Type B pancreatic cell (in vitro differentiated cells): ENCODE measurements at regions not wholly inside any gene's neighbourhood (a gene's known extent, or its start where the extent isn't known, plus 50 kb on each side); places are given as distances from the start of the nearest gene placed in this dataset.
"Not testable (repeated sequence)": the region's sequence is repeated elsewhere in the genome, so short reads cannot be mapped to it uniquely, and the experiment has no call there.

ENCODE experiments used
- DNase-seq: peaks from one replicate; pipeline ENCODE4 v3.0.0; 2021; ENCODE audit warnings: mixed read lengths; ENCODE audit not compliant: unreplicated experiment; ENCODE audit errors: extremely low spot score
- H3K27ac Mint-ChIP-seq: 2 replicates; pipeline ENCODE4 v1.8.0; 2021; ENCODE audit warnings: mild to moderate bottlenecking, mixed read lengths
- H3K27me3 Mint-ChIP-seq: 2 replicates; pipeline ENCODE4 v1.8.0; 2021; ENCODE audit warnings: mixed read lengths
- H3K36me3 Mint-ChIP-seq: 2 replicates; pipeline ENCODE4 v1.8.0; 2021; ENCODE audit warnings: mixed read lengths
- H3K4me1 Mint-ChIP-seq: one replicate; pipeline ENCODE4 v1.8.0; 2021; ENCODE audit warnings: mixed read lengths; ENCODE audit not compliant: unreplicated experiment
- H3K4me3 Mint-ChIP-seq: 2 replicates; pipeline ENCODE4 v1.8.0; 2021; ENCODE audit warnings: mild to moderate bottlenecking, mixed read lengths
- H3K9me3 Mint-ChIP-seq: 2 replicates; pipeline ENCODE4 v1.8.0; 2021; ENCODE audit warnings: mixed read lengths
- CTCF ChIP-seq: fragments of 200-600 bp; sonication (generic); conservative IDR thresholded peaks from 2 replicates; pipeline ENCODE4 v1.5.0; 2021; ENCODE audit warnings: antibody characterized with exemption, mild to moderate bottlenecking

- no peak for DNase-seq
- H3K27ac Mint-ChIP-seq, result no peak overlapping the region
- no peaks in the 10 kb centered on the region for H3K27me3 Mint-ChIP-seq
- no peak for TF ChIP-seq CTCF
- no peaks in the 10 kb centered on the region for H3K4me1 Mint-ChIP-seq
- peaks cover 21% of the 10 kb centered on the region for H3K9me3 Mint-ChIP-seq
- H3K36me3 Mint-ChIP-seq, result no peaks in the 10 kb centered on the region
- H3K4me3 Mint-ChIP-seq, result no peak overlapping the region
These were observed 639.1 kb downstream of the TBC1D22A start for GRCh38 chr22:47401592-47401898.

DNA sequence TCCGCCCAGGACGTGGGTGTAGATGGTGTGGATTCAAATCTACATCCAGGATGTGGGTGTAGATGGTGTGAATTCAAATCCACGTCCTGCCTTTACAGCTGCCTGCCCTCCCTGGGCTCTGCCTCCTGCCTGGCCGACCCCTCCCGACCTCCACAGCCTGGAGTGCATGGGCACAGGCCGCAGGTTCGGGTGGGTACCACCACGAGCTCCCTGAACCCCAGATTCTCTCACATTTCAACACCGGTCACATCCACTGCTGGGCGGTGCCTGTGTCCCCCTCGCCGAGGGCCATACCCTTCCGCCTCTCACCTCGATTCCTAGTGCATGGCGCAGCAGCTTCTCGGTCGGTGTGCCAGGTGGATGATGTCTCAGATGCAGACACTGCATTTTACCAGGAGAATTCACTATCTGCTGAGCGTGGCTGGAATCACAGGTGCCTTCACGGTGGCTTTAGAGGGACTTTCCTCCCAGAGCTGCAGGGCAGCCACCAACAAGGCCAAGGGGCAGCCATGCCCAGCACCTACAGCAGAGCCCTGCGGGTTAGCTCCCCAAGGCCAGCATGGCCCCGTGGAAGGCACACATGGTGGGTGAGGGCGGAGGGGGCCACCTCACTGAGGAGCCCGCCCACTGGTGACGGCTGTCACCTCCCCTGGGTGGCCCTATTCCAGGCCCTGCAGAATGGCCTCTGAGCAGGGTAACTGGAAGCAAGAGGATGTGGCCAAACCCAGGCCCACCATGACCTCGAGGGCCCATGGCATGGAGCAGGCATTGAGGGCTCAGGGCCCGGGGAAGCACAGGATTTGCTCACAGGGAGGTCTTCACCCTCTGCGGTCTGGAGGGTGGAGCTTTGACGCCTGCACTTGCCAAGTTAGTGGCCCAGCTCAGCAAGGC, 638.5 kb downstream of the TBC1D22A start:
- Mint-ChIP-seq H3K4me3 (no peak overlapping the region), H3K4me1 (no peaks in the 10 kb centered on the region), H3K9me3 (peaks cover 15% of the 10 kb centered on the region), H3K27ac (no peak overlapping the region), H3K36me3 (no peaks in the 10 kb centered on the region), H3K27me3 (no peaks in the 10 kb centered on the region)
- DNase-seq, result no peak
- no peak for TF ChIP-seq CTCF

DNA sequence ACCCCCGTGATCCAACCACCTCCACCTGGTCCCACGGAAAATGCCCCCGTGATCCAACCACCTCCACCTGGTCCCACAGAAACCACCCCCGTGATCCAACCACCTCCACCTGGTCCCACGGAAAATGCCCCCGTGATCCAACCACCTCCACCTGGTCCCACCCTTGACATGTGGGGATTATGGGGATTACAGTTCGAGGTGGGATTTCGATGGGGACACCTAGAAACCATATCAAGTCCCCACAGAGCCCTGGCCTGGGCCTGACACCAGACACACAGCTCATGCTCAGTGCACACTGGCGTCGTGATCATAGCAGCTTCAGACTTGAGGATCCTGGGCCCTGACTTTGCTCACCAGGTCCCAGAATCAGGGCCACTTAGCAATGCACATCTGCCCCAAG, 637.7 kb downstream of the TBC1D22A start:
- H3K36me3 Mint-ChIP-seq, H3K4me1 Mint-ChIP-seq: not testable (repeated sequence)

GRCh38 chr22:47398921-47399790, 636.7 kb downstream of the TBC1D22A start:
- no peak overlapping the region for H3K27ac Mint-ChIP-seq
- TF ChIP-seq CTCF, result no peak
- H3K36me3 Mint-ChIP-seq, result no peaks in the 10 kb centered on the region
- H3K4me3 Mint-ChIP-seq, result no peak overlapping the region
- H3K4me1 Mint-ChIP-seq, result no peaks in the 10 kb centered on the region
- DNase-seq, result no peak
- no peaks in the 10 kb centered on the region for H3K27me3 Mint-ChIP-seq
- peaks cover 13% of the 10 kb centered on the region for H3K9me3 Mint-ChIP-seq

More for the DNA sequence above, 637.7 kb downstream of the TBC1D22A start:
- not testable (repeated sequence) for H3K4me3 Mint-ChIP-seq, H3K27me3 Mint-ChIP-seq, H3K27ac Mint-ChIP-seq, DNase-seq
- H3K9me3 Mint-ChIP-seq, result peaks cover 13% of the 10 kb centered on the region

DNA sequence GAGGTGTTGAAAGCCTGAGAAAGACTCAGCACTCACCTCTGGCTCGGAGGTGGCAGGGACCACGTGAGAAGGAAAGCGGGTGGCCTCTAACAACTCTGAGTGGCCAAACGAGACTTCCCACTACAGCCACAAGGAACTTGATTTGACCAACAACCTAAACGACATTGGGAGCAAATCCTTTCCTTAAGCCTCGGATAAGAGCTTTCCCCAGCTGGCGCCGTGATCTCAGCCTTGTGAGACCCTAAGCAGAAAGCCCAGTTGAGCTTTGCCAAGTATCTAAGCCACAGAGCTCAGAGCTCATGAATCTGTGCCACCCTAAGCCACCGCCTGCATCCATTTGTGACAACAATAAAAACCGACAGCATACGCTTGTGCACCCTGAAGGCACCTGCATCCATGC, 636.0 kb downstream of the TBC1D22A start:
- no peaks in the 10 kb centered on the region for H3K4me1 Mint-ChIP-seq
- no peak overlapping the region for H3K4me3 Mint-ChIP-seq

More for the DNA sequence above, 636.0 kb downstream of the TBC1D22A start:
- Mint-ChIP-seq H3K27me3 (no peaks in the 10 kb centered on the region), H3K36me3 (no peaks in the 10 kb centered on the region), H3K27ac (no peak overlapping the region), H3K9me3 (peaks cover 13% of the 10 kb centered on the region)
- DNase-seq, result no peak
- no peak for TF ChIP-seq CTCF
